Retinal pigment epithelial cell (primary cell): ENCODE measurements at regions not wholly inside any gene's neighbourhood (a gene's known extent, or its start where the extent isn't known, plus 50 kb on each side); places are given as distances from the start of the nearest gene placed in this dataset.

ENCODE experiments used
- DNase-seq: peaks from one replicate; pipeline ENCODE4 v3.0.0-alpha.2; 2010; ENCODE audit warnings: low read depth
- H3K4me3 ChIP-seq: 2 replicates; pipeline ENCODE4 v1.5.1; 2011; ENCODE audit warnings: mild to moderate bottlenecking, low read length, control low read depth, moderate library complexity
- CTCF ChIP-seq: conservative IDR thresholded peaks from 2 replicates; pipeline ENCODE4 v1.5.1; 2011; ENCODE audit warnings: low read depth, low read length, control low read depth, inconsistent platforms

- no peak for TF ChIP-seq CTCF
- no peak overlapping the region for H3K4me3 ChIP-seq
- DNase-seq = no peak
Observed at GRCh38 chr12:32033406-32033805, 73.2 kb upstream of the BICD1 start.

GRCh38 chr12:32034045-32034444 is 72.6 kb upstream of the BICD1 start:
- TF ChIP-seq CTCF = no peak
- no peak overlapping the region for H3K4me3 ChIP-seq
- no peak for DNase-seq

- H3K4me3 ChIP-seq = no peak overlapping the region
- no peak for TF ChIP-seq CTCF
Observed at GRCh38 chr12:32036477-32037263, 70.0 kb upstream of the BICD1 start.

DNA sequence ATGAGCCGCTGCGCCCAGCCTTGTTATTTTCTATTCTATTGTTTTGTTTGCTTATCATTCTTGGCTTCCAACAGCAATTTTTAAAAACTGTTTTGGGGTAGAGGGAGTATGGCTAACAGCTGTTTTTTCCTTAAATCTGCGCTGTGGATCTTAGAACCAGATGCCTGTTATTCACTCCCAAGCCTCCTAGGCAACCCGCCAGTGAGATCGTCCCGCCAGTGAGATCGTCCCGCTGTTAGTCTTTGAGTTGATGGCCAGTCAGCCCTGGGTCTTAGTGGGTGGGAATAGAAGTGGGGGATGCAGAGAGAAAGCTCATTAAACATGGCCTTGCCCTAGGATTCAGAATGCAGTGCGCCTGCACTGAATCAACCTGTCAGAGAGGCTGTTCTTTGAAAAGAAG is 67.3 kb upstream of the BICD1 start:
- no peak for DNase-seq

More at GRCh38 chr12:32036477-32037263, 70.0 kb upstream of the BICD1 start:
- DNase-seq = no peak

GRCh38 chr12:32039917-32040575 is 66.6 kb upstream of the BICD1 start:
- no peak for TF ChIP-seq CTCF
- no peak for DNase-seq
- no peak overlapping the region for H3K4me3 ChIP-seq

More for the DNA sequence above, 67.3 kb upstream of the BICD1 start:
- no peak overlapping the region for H3K4me3 ChIP-seq
- TF ChIP-seq CTCF = no peak

GRCh38 chr12:32043928-32044549 is 62.6 kb upstream of the BICD1 start:
- no peak for TF ChIP-seq CTCF
- DNase-seq = no peak
- no peak overlapping the region for H3K4me3 ChIP-seq
